Upper lobe of left lung (tissue), 4 donors: ENCODE measurements at regions not wholly inside any gene's neighbourhood (a gene's known extent, or its start where the extent isn't known, plus 50 kb on each side); places are given as distances from the start of the nearest gene placed in this dataset.

Source experiments
- CTCF ChIP-seq, 6 experiments: fragments of 450-650 bp in 4 of 6; fragments of 200-600 bp in 2 of 6; sonication (generic) in 2 of 6; IDR thresholded peaks; one replicate each; pipeline ENCODE4 v1.5.1; 2016 to 2019; ENCODE audit warnings: antibody characterized with exemption in 6 of 6
- POLR2A ChIP-seq, 4 donors: fragments of 450-650 bp; IDR thresholded peaks; one replicate each; pipeline ENCODE4 v1.5.1; 2016 to 2017; ENCODE audit warnings: antibody characterized with exemption in 4 of 4, mild to moderate bottlenecking in 2 of 4

DNA sequence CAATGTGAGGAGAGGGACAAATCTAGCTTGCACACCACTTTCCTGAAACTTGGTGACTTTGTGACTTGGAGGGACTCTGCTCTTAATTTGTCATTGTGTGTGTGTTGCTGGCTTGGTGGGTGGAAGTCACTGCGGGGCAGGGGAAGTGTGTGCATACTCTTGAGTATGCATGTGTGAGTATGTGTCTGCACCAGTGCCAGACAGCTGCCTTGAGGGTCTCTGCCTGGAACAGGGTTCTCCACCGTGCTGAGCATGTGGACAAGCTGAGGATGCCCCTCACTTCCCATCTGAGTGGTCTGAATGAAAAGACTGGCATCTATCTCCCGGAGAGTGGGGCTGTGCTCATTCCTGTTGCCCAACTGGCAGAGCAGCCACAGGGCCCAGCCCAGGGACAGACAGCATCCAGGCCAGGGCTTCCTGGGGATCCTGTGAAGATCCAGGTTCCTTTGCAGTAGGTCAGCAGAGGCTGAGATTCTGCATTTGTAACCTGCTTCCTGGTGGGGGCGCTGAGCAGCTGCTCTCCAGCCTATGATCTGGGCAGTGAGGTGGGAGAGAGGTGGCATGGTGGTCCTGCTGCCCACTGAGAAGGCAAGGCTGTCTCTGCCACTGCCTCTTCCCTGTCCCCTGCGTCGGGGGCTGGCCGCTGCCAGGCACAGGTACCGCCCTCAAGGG lies 138.9 kb upstream of the HAAO start:
- no peak for TF ChIP-seq CTCF (IDR thresholded peaks at IDR 0.05)
- no peak for TF ChIP-seq POLR2A (IDR thresholded peaks at IDR 0.05)
